NCI-H2171 (cell line): ENCODE measurements at regions not wholly inside any gene's neighbourhood (a gene's known extent, or its start where the extent isn't known, plus 50 kb on each side); places are given as distances from the start of the nearest gene placed in this dataset.

Source experiments
- DNase-seq: peaks from one replicate; lab custom pipeline; 2025; lab: John Stamatoyannopoulos, UW

GRCh38 chr1:80059940-80060339 lies 1053.4 kb upstream of the ADGRL4 start:
- DNase-seq: no peak

- no peak for DNase-seq
These were observed 1049.6 kb upstream of the ADGRL4 start for GRCh38 chr1:80056179-80056578.

GRCh38 chr1:80054129-80054528 lies 1047.6 kb upstream of the ADGRL4 start:
- DNase-seq: peak; percentile 97

- no peak for DNase-seq
These were observed 1047.1 kb upstream of the ADGRL4 start for GRCh38 chr1:80053613-80054012.

- no peak for DNase-seq
These were observed 1044.0 kb upstream of the ADGRL4 start for GRCh38 chr1:80050523-80050922.

- no peak for DNase-seq
These were observed 1043.6 kb upstream of the ADGRL4 start for GRCh38 chr1:80050085-80050484.

- DNase-seq: no peak
These were observed 1042.2 kb upstream of the ADGRL4 start for GRCh38 chr1:80048716-80049115.

GRCh38 chr1:80047791-80048190 lies 1041.3 kb upstream of the ADGRL4 start:
- DNase-seq: no peak

- no peak for DNase-seq
These were observed 1038.1 kb upstream of the ADGRL4 start for GRCh38 chr1:80044662-80045061.

- DNase-seq: no peak
These were observed 1030.3 kb upstream of the ADGRL4 start for GRCh38 chr1:80036690-80037432.

- DNase-seq: no peak
These were observed 1016.8 kb upstream of the ADGRL4 start for GRCh38 chr1:80023358-80023757.

- DNase-seq: no peak
These were observed 1015.4 kb upstream of the ADGRL4 start for GRCh38 chr1:80021891-80022290.

GRCh38 chr1:80018348-80018747 lies 1011.8 kb upstream of the ADGRL4 start:
- DNase-seq: no peak

- DNase-seq: no peak
These were observed 1002.4 kb upstream of the ADGRL4 start for GRCh38 chr1:80008934-80009333.

- no peak for DNase-seq
These were observed 996.7 kb upstream of the ADGRL4 start for GRCh38 chr1:80003250-80003649.

- DNase-seq: no peak
These were observed 981.9 kb upstream of the ADGRL4 start for GRCh38 chr1:79988401-79988800.

GRCh38 chr1:79982211-79982610 lies 975.7 kb upstream of the ADGRL4 start:
- DNase-seq: no peak

GRCh38 chr1:79981481-79981880 lies 975.0 kb upstream of the ADGRL4 start:
- DNase-seq: no peak

- DNase-seq: no peak
These were observed 972.8 kb upstream of the ADGRL4 start for GRCh38 chr1:79979346-79979745.

- no peak for DNase-seq
These were observed 969.8 kb upstream of the ADGRL4 start for GRCh38 chr1:79976287-79976686.

- DNase-seq: no peak
These were observed 968.1 kb upstream of the ADGRL4 start for GRCh38 chr1:79974659-79975058.

- no peak for DNase-seq
These were observed 963.4 kb upstream of the ADGRL4 start for GRCh38 chr1:79969886-79970285.

GRCh38 chr1:79966438-79966837 lies 959.9 kb upstream of the ADGRL4 start:
- no peak for DNase-seq

- DNase-seq: no peak
These were observed 953.1 kb upstream of the ADGRL4 start for GRCh38 chr1:79959635-79960034.
